Esophagus squamous epithelium (tissue), 5 donors: ENCODE measurements at regions not wholly inside any gene's neighbourhood (a gene's known extent, or its start where the extent isn't known, plus 50 kb on each side); places are given as distances from the start of the nearest gene placed in this dataset.
A peak's percentile ranks its signal among the peaks of the same experiment; 100 is the strongest.

Source experiments
- DNase-seq: peaks from one replicate; lab custom pipeline; 2025; lab: John Stamatoyannopoulos, UW
- H3K27ac ChIP-seq, 4 donors: fragments of 200-600 bp; sonication (generic); one replicate each; pipeline ENCODE4 v1.5.1; 2016 to 2019; ENCODE audit warnings: mild to moderate bottlenecking in 1 of 4
- H3K27me3 ChIP-seq, 4 donors: fragments of 200-600 bp; sonication (generic); 1 replicate in 3 of 4; 2 replicates in 1 of 4; pipeline versions ENCODE4 v1.5.1 to v1.6.0; 2017 to 2021; ENCODE audit warnings: antibody characterized with exemption in 1 of 4
- H3K36me3 ChIP-seq, 3 donors: fragments of 200-600 bp; sonication (generic); one replicate each; pipeline ENCODE4 v1.5.1; 2016 to 2019
- H3K4me1 ChIP-seq, 3 donors: fragments of 200-600 bp; sonication (generic); one replicate each; pipeline ENCODE4 v1.5.1; 2017 to 2019
- H3K4me3 ChIP-seq, 4 donors: fragments of 200-600 bp; sonication (generic); 1 replicate in 3 of 4; 2 replicates in 1 of 4; pipeline ENCODE4 v1.5.1; 2016 to 2019; ENCODE audit warnings: mild to moderate bottlenecking in 2 of 4, moderate library complexity in 1 of 4
- H3K9me3 ChIP-seq, 3 donors: fragments of 200-600 bp; sonication (generic); one replicate each; pipeline ENCODE4 v1.5.1; 2016 to 2019
- POLR2A ChIP-seq, 4 donors: fragments of 450-650 bp; IDR thresholded peaks; one replicate each; pipeline ENCODE4 v1.6.1; 2017; ENCODE audit warnings: antibody characterized with exemption in 4 of 4, mild to moderate bottlenecking in 4 of 4, moderate library complexity in 3 of 4
- WGBS, 2 donors: methylation state at CpG; one replicate each; pipeline ENCODE4 v1.1.5; 2018; 5-methylcytosine and 5-hydroxymethylcytosine counted together
- intact Hi-C: fragments of 100-400 bp; cut with DNase I; formaldehyde crosslinking; loops from one replicate; pipeline ENCODE4 v1.15.0; 2022
- TF ChIP-seq, protein P1 (sequence below), 6 experiments: fragments of 450-650 bp in 4 of 6; fragments of 200-600 bp in 2 of 6; sonication (generic) in 2 of 6; IDR thresholded peaks; one replicate each; pipeline ENCODE4 v1.5.1; 2016 to 2019; ENCODE audit warnings: antibody characterized with exemption in 6 of 6, mild to moderate bottlenecking in 4 of 6, moderate library complexity in 4 of 6
- donor health status: DM: yes; HTN: yes; CAD: no.

DNA sequence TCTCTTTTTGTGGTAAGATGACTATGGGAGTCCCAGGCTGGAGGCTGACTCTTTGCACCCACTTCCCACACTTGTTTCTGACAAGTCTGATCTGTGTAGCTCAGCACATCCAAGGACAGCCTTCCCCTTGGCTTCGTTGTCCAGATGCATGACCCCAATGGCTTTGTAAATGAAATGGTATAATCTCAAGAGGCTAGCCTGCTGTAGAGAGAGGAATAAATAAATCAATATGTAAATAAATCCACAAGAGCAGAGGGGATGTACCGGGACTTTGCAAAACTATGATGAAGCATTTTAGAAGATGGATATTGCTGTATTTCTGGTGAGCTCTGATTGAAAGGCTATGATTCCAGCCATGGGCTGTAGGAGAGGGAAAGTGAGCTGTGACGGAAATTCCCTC, 79.9 kb upstream of the NEO1 start:
- H3K4me1 ChIP-seq, result peaks cover 0 to 13% (median 0%) of the 10 kb centered on the region in 3 donors
- H3K4me3 ChIP-seq, result no peak overlapping the region
- WGBS, 2 donors, result 56 to 79% methylated on average over 3 of the region's 3 CpGs
- peaks cover 0 to 28% (median 0%) of the 10 kb centered on the region in 4 donors for H3K27me3 ChIP-seq
- intact Hi-C loops, result no loop called here
- H3K27ac ChIP-seq, result no peak overlapping the region
- H3K9me3 ChIP-seq, result no peaks in the 10 kb centered on the region
- DNase-seq, result no peak
- TF ChIP-seq, protein P1, sequence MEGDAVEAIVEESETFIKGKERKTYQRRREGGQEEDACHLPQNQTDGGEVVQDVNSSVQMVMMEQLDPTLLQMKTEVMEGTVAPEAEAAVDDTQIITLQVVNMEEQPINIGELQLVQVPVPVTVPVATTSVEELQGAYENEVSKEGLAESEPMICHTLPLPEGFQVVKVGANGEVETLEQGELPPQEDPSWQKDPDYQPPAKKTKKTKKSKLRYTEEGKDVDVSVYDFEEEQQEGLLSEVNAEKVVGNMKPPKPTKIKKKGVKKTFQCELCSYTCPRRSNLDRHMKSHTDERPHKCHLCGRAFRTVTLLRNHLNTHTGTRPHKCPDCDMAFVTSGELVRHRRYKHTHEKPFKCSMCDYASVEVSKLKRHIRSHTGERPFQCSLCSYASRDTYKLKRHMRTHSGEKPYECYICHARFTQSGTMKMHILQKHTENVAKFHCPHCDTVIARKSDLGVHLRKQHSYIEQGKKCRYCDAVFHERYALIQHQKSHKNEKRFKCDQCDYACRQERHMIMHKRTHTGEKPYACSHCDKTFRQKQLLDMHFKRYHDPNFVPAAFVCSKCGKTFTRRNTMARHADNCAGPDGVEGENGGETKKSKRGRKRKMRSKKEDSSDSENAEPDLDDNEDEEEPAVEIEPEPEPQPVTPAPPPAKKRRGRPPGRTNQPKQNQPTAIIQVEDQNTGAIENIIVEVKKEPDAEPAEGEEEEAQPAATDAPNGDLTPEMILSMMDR (IDR thresholded peaks at IDR 0.05), result no peak
- no peak for TF ChIP-seq POLR2A (IDR thresholded peaks at IDR 0.05)
- no peaks in the 10 kb centered on the region for H3K36me3 ChIP-seq

DNA sequence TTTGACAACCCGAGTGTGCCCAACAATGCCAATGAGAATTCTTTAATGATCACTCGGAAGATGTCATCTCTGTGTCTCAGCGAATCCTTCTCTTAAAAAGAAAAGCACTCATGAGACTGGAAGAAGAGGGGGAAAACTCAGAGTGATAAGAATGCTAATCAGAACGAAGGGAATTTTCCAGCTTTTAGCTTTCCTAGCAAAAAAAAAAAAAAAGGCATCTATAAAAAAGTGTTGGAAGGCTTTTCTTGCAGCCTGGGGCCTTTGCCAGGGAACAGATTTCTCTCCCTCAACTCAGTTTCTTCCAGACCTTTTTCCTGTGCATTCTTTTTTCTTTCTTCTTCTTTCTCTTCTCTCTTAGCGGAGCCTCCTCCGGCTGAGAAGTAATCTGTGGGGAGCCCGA, 80.5 kb upstream of the NEO1 start:
- peaks cover 0 to 13% (median 0%) of the 10 kb centered on the region in 3 donors for H3K4me1 ChIP-seq
- peak overlapping the region in 3 of 4 donors; percentile 15 to 43 (median 22) for H3K4me3 ChIP-seq
- no peaks in the 10 kb centered on the region for H3K9me3 ChIP-seq
- intact Hi-C loops, result no loop called here
- 51 to 63% methylated on average over 4 to 7 of the region's 7 CpGs for WGBS, 2 donors
- no peak for TF ChIP-seq POLR2A (IDR thresholded peaks at IDR 0.05)
- TF ChIP-seq, protein P1 (IDR thresholded peaks at IDR 0.05), result no peak
- no peak for DNase-seq
- no peaks in the 10 kb centered on the region for H3K36me3 ChIP-seq
- peak overlapping the region in 1 of 4 donors; percentile 7 for H3K27ac ChIP-seq
- H3K27me3 ChIP-seq, result peaks cover 0 to 28% (median 0%) of the 10 kb centered on the region in 4 donors

DNA sequence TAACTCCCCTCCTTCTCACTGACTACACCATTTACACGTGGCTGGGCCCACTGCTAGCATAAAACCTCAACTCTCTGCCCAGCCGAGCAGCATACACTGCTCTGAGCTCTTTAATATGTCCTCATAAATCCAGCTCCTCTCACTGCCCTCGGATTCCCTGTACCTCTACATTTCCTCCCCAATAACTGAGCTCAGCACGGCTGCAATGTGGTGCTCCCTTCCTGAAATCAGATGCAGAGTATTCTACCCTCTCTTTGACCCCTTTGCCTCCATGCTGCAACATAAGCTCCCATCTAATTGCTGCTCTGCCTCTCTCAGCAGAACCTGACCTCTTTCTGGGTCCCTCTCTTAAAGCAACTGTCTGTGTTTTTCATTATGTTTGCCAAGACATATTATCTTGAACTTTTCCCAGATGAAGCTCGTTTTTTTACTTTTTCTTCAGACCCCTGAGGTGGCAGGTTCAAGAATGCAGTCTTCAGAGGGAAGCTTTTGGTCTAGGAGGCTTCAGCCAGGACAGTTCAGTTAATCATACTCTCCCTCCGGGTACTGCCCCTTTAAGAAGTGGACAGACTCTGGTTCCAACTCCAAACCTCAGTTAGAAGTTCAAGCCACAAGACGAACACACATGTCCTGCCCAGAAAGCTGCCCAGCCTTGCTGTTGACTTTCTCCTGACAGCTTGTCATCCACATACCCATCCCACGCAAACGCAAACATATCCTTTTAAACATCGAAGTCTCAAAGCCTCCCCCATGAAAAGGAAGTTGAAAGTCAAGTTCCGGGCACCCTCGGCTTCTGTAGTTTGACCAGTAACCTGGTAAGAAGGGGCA, 81.1 kb upstream of the NEO1 start:
- H3K9me3 ChIP-seq, result no peaks in the 10 kb centered on the region
- peaks cover 0 to 13% (median 0%) of the 10 kb centered on the region in 3 donors for H3K4me1 ChIP-seq
- H3K36me3 ChIP-seq, result no peaks in the 10 kb centered on the region
- H3K27me3 ChIP-seq, result peaks cover 0 to 22% (median 0%) of the 10 kb centered on the region in 4 donors
- WGBS, 2 donors, result 37 to 40% methylated on average over 10 to 12 of the region's 12 CpGs
- no peak for DNase-seq
- intact Hi-C loops, result no loop called here
- peak overlapping the region in 1 of 4 donors; percentile 7 for H3K27ac ChIP-seq
- TF ChIP-seq POLR2A (IDR thresholded peaks at IDR 0.05), result no peak
- TF ChIP-seq, protein P1 (IDR thresholded peaks at IDR 0.05), result no peak
- H3K4me3 ChIP-seq, result peak overlapping the region in 3 of 4 donors; percentile 15 to 43 (median 22)

DNA sequence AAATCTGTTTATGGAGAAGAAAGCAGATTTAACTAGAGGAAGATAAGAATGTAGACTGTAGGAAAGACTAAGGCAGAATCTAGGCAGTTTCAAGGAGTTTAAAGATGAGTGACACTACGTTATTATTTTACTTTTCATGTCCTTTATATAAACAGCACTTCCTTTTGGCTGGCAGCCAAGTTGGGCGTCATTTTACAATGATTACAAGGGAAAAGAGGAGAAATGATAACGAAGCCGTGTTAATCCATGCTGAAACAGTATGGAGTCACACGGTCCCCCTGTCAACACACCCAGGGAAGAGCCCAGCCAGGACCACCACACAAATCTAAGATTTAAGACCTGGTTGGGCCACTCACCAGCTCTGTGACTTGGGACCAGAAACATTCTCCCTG, 83.7 kb upstream of the NEO1 start:
- Histone ChIP-seq H3K36me3 (no peaks in the 10 kb centered on the region), H3K27ac (no peak overlapping the region), H3K9me3 (no peaks in the 10 kb centered on the region), H3K4me1 (peaks cover 0 to 13% (median 0%) of the 10 kb centered on the region in 3 donors), H3K27me3 (peaks cover 0 to 19% (median 0%) of the 10 kb centered on the region in 4 donors), H3K4me3 (no peak overlapping the region)
- TF ChIP-seq, protein P1 (IDR thresholded peaks at IDR 0.05), result no peak
- no peak for TF ChIP-seq POLR2A (IDR thresholded peaks at IDR 0.05)
- DNase-seq, result no peak
- intact Hi-C loops, result no loop called here
- 14 to 25% methylated on average over 5 of the region's 5 CpGs for WGBS, 2 donors

DNA sequence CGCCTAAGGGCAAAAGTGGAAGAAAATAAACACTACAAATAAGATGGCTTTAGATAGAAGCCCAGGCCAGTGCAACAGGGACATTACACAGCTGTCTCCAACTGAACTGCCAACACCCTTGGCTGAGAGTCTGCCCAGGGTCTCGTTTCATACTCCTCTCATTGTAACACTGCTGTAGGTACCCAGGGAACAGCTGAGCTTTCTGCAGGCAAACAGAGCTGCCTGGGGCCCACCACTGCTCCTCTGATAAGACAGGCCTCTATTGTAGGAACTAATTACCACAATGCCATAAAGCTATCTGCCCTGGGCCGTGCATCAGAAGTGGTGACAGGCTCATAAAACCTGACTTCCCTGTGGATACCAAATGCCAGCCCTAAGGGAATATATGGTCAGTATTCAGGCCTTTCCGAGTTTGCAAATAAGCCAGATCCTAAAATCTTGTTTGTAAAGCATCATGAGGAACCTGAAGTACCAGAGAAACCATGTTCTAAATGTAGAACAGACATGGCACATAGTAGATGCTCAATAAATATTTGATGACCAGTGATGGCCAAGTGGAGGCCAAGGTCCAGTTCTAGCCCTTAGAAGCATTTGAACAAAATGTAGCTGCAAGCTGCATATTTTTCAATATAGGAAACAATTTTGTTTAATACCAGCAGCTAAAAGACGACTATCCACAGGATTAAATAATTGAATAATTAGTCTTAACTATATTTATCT, 84.3 kb upstream of the NEO1 start:
- no peak for DNase-seq
- WGBS, 2 donors, result 50% methylated on average over 3 to 4 of the region's 5 CpGs
- intact Hi-C loops, result no loop called here
- TF ChIP-seq POLR2A (IDR thresholded peaks at IDR 0.05), result no peak
- TF ChIP-seq, protein P1 (IDR thresholded peaks at IDR 0.05), result no peak
- H3K4me3 ChIP-seq, result no peak overlapping the region
- no peak overlapping the region for H3K27ac ChIP-seq
- H3K9me3 ChIP-seq, result no peaks in the 10 kb centered on the region
- H3K36me3 ChIP-seq, result no peaks in the 10 kb centered on the region
- H3K27me3 ChIP-seq, result peaks cover 0 to 24% (median 0%) of the 10 kb centered on the region in 4 donors
- H3K4me1 ChIP-seq, result peaks cover 0 to 13% (median 0%) of the 10 kb centered on the region in 3 donors
